Stimulated activated naive CD8-positive, alpha-beta T cell treated with anti-CD3 and anti-CD28 coated beads, Interleukin-15, amount 100 ng/mL, for 72 hours (primary cell): ENCODE measurements at regions not wholly inside any gene's neighbourhood (a gene's known extent, or its start where the extent isn't known, plus 50 kb on each side); places are given as distances from the start of the nearest gene placed in this dataset.
"Not testable (repeated sequence)": the region's sequence is repeated elsewhere in the genome, so short reads cannot be mapped to it uniquely, and the experiment has no call there.

ENCODE experiments used
- ATAC-seq: fragments of 150-1000 bp; cut with Tn5 transposase; 2 replicates; pipeline ENCODE4 v1.10.0; 2021; ENCODE audit warnings: mild to moderate bottlenecking, moderate library complexity
- DNase-seq, 2 donors: peaks; one replicate each; pipeline ENCODE4 v3.0.0; 2021 to 2022
- H3K27ac Mint-ChIP-seq, 2 donors: one replicate each; pipeline ENCODE4 v1.8.0; 2022; ENCODE audit warnings: mild to moderate bottlenecking in 2 of 2, mixed read lengths in 2 of 2, moderate library complexity in 2 of 2
- H3K27me3 Mint-ChIP-seq: one replicate; pipeline ENCODE4 v1.8.0; 2022; ENCODE audit warnings: mixed read lengths
- H3K4me1 Mint-ChIP-seq: one replicate; pipeline ENCODE4 v1.8.0; 2022; ENCODE audit warnings: mild to moderate bottlenecking, mixed read lengths
- H3K4me3 Mint-ChIP-seq, 2 donors: one replicate each; pipeline ENCODE4 v1.8.0; 2022; ENCODE audit warnings: mild to moderate bottlenecking in 2 of 2, mixed read lengths in 2 of 2, moderate library complexity in 1 of 2
- H3K9me3 Mint-ChIP-seq, 2 donors: one replicate each; pipeline ENCODE4 v1.8.0; 2022; ENCODE audit warnings: mixed read lengths in 2 of 2

DNA sequence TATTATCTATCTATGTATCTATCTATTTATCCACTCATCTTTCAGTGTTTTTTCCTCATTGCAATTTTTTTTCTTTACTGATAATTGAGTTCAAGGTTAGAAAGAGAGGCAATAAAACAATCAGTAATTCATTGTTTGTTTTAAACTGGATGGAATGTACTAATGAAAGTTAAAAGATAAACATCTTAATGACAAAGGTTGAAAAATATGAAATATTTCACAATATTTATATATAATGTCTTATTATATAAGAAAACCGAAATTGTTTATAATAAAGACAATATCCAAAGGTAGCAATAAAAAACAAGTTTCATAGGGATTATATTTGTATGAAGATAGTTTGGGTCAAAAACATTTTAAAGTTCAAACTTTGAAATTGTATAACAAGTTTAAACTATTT, 1015.5 kb upstream of the MIR17HG start:
- no peaks in the 10 kb centered on the region for H3K27me3 Mint-ChIP-seq
- no peak overlapping the region for H3K27ac Mint-ChIP-seq
- no peak overlapping the region for H3K4me3 Mint-ChIP-seq
- DNase-seq (no peak), ATAC-seq (no peak)
- no peaks in the 10 kb centered on the region for H3K4me1 Mint-ChIP-seq
- no peaks in the 10 kb centered on the region for H3K9me3 Mint-ChIP-seq

DNA sequence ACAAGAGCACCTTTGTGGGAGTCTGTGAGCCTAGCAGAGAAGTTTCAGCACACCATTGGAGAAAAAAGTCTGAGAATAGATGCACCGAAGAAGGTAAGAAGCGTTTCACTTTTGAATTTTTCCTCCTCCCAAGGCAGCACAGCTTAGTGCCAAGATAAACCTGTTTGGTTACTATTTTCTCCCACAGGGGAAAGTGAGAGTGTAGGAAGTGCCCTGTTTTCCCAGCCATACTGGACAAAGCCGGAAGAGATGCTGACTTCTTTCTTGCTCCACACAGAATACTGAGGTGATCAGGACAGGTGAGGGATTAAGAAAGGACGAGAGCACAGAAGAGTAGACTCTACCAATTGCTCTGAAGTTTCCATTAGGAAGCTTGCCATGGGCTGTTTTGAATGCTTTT, 1011.0 kb upstream of the MIR17HG start:
- no peaks in the 10 kb centered on the region for H3K4me1 Mint-ChIP-seq
- no peak overlapping the region for H3K27ac Mint-ChIP-seq
- peaks cover 10 to 15% of the 10 kb centered on the region in 2 donors for H3K9me3 Mint-ChIP-seq
- no peak for ATAC-seq
- no peaks in the 10 kb centered on the region for H3K27me3 Mint-ChIP-seq
- no peak for DNase-seq
- no peak overlapping the region for H3K4me3 Mint-ChIP-seq

DNA sequence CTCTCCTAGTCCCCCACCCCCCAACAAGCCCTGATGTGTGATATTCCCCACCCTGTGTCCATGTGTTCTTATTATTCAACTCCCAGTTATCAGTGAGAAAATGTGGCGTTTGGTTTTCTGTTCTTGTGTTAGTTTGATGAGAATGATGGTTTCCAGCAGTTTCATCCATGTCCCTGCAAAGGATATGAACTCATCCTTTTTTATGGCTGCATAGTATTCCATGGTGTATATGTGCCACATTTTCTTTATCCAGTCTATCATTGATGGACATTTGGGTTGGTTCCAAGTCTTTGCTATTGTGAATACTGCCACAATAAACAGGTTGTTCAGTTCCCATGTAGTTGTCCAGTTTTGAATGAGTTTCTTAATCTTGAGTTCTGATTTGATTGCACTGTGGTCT, 1006.1 kb upstream of the MIR17HG start:
- H3K4me1 Mint-ChIP-seq, H3K27ac Mint-ChIP-seq, ATAC-seq, H3K4me3 Mint-ChIP-seq, DNase-seq, H3K27me3 Mint-ChIP-seq: not testable (repeated sequence)
- H3K9me3 Mint-ChIP-seq: peaks cover 15 to 22% of the 10 kb centered on the region in 2 donors

DNA sequence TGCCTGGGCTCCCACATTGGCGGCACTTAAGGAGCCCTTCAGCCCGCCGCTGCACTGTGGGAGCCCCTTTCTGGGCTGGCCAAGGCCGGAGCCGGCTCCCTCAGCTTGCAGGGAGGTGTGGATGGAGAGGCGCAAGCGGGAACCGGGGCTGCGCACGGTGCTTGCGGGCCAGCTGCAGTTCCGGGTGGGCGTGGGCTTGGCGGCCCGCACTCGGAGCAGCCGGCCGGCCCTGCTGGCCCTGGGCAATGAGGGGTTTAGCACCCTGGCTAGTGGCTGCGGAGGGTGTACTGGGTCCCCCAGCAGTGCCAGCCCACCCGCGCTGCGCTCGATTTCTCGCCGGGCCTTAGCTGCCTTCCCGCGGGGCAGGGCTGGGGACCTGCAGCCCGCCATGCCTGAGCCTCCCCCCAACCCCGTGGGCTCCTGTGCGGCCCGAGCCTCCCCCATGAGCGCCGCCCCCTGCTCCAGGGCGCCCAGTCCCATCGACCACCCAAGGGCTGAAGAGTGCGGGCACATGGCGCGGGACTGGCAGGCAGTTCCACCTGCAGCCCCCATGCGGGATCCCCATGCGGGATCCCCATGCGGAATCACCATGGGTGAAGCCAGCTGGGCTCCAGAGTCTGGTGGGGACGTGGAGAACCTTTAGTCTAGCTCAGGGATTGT, 998.9 kb upstream of the MIR17HG start:
- H3K4me3 Mint-ChIP-seq, ATAC-seq, H3K27me3 Mint-ChIP-seq, H3K4me1 Mint-ChIP-seq, H3K27ac Mint-ChIP-seq, DNase-seq: not testable (repeated sequence)
- peaks cover 0 to 17% of the 10 kb centered on the region in 2 donors for H3K9me3 Mint-ChIP-seq

DNA sequence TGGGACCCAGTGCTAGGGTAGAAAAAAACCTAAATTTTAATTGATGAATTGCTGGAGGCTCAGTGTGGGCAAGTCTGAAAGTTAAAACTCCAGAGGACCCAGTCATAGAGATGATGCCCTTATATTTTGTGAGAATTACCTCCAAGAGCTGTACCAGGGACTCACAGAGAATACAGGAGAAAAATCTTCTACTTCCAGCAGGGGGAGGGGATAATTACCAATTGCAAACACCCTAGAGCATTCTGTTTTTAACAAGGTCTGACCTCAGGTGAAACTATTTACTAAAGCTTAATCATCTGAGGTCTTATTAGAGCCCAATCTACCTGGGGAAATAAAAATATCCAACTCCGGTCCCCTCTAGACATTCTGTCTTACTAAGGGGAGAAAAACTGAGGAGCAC, 994.7 kb upstream of the MIR17HG start:
- H3K4me3 Mint-ChIP-seq: no peak overlapping the region
- no peak overlapping the region for H3K27ac Mint-ChIP-seq
- no peaks in the 10 kb centered on the region for H3K27me3 Mint-ChIP-seq
- DNase-seq (no peak), ATAC-seq (no peak)
- peaks cover 0 to 18% of the 10 kb centered on the region in 2 donors for H3K9me3 Mint-ChIP-seq
- no peaks in the 10 kb centered on the region for H3K4me1 Mint-ChIP-seq

DNA sequence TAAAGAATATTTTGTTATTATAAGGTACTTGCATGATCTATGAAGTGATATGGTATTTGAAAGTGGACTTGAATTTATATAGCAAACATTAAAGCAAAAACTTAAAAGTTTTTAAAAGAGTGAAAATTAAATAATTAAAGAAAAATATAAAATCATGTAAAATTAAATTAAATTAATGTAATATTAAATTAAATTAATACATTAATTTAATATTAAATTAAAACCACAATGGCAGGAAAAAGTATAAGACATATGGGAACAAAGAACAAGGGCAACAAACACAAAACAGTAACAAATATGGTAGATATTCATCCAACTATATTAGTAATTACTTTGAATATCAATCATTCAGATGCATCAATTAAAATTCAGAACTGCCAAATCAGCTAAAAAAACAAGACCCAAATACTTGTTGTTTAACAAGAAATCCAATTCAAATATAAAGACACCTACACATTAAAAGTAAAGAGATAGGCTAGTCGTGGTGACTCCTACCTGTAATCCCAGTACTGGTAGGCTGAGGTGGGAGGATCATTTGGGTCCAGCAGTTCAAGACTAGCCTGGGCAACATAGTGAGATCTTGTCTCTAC, 992.2 kb upstream of the MIR17HG start:
- Mint-ChIP-seq H3K4me1 (no peaks in the 10 kb centered on the region), H3K4me3 (no peak overlapping the region), H3K9me3 (peaks cover 0 to 7% of the 10 kb centered on the region in 2 donors), H3K27me3 (no peaks in the 10 kb centered on the region), H3K27ac (no peak overlapping the region)
- DNase-seq (no peak), ATAC-seq (no peak)

DNA sequence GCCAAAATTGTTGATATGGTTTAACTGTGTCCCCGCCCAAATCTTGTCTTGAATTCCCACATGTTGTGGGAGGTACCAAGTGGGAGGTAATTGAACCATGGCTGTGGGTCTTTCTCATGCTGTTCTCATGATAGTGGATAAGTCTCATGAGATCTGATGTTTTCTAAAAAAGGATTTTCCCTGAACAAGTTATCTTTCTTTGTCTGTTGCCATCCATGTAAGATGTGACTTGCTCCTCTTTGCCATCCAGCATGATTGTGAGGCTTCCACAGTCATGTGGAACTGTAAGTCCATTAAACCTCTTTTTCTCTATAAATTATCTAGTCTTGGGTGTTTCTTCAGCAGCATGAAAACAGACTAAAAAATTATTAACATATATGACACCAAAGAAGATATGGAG, 986.7 kb upstream of the MIR17HG start:
- no peak for DNase-seq
- no peak overlapping the region for H3K4me3 Mint-ChIP-seq
- H3K27ac Mint-ChIP-seq: no peak overlapping the region
- no peaks in the 10 kb centered on the region for H3K27me3 Mint-ChIP-seq
- H3K9me3 Mint-ChIP-seq: peaks cover 0 to 14% of the 10 kb centered on the region in 2 donors
- no peaks in the 10 kb centered on the region for H3K4me1 Mint-ChIP-seq
- ATAC-seq: no peak

DNA sequence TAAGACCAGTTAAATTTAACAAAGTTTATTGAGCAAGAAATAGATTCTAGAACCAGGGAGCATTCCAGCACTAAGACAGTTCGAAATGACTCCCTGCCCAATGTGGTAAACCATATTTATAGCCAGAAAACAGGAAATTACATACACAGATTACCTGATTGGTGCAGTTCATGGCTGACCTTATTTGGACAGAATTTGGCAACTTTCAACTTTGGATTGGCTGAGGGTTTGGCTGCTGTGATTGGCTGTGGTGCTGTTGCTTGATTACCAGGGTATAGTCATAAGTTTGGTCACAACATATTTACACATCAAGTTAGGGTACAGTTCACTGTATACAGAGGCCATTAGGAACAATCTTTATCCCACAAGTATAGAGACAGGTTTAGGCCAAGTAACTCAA, 984.8 kb upstream of the MIR17HG start:
- no peaks in the 10 kb centered on the region for H3K4me1 Mint-ChIP-seq
- DNase-seq: no peak
- peaks cover 0 to 14% of the 10 kb centered on the region in 2 donors for H3K9me3 Mint-ChIP-seq
- no peak overlapping the region for H3K4me3 Mint-ChIP-seq
- no peak overlapping the region for H3K27ac Mint-ChIP-seq
- ATAC-seq: no peak
- no peaks in the 10 kb centered on the region for H3K27me3 Mint-ChIP-seq

DNA sequence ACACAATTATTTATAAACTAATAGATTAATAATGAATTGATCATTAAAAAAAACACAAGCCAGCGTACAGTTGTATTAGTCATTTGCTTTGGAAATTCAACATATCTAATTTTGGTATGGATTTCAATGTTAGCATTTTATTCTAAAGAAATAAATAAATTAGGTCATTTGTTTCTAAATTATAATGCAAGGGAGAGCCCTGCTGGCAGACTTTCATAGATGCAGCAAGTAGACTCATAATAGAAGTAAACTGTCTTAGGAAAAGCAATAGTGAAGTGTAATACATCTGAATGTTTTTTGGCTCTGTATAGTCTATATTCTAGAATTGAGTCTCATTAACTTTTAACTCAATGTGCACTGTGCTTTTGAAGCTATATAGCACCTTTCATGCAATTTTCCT, 982.4 kb upstream of the MIR17HG start:
- no peaks in the 10 kb centered on the region for H3K27me3 Mint-ChIP-seq
- no peak for DNase-seq
- no peaks in the 10 kb centered on the region for H3K4me1 Mint-ChIP-seq
- no peak overlapping the region for H3K27ac Mint-ChIP-seq
- no peak for ATAC-seq
- peaks cover 0 to 17% of the 10 kb centered on the region in 2 donors for H3K9me3 Mint-ChIP-seq
- no peak overlapping the region for H3K4me3 Mint-ChIP-seq

DNA sequence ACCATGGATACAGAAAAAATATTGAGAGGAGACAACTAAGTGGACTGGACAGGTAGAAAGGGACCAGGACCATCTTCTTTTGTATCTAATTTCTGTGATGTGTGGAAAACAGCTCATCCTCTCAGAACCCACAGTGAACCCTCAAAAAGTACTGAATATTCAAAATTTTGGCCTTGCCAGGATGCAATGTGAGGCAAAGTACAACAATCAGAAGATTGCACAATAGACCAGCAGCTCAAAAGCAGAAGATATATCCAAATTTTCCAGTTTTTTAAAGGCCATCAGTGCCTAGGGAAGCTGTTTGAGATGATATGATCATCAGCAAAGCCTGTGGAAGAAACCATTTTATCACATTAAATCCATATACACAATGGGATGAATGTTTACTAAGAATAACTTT, 973.3 kb upstream of the MIR17HG start:
- no peak overlapping the region for H3K27ac Mint-ChIP-seq
- no peak for DNase-seq
- H3K4me3 Mint-ChIP-seq: no peak overlapping the region
- no peaks in the 10 kb centered on the region for H3K4me1 Mint-ChIP-seq
- peaks cover 6 to 7% of the 10 kb centered on the region in 2 donors for H3K9me3 Mint-ChIP-seq
- ATAC-seq: no peak
- H3K27me3 Mint-ChIP-seq: no peaks in the 10 kb centered on the region

DNA sequence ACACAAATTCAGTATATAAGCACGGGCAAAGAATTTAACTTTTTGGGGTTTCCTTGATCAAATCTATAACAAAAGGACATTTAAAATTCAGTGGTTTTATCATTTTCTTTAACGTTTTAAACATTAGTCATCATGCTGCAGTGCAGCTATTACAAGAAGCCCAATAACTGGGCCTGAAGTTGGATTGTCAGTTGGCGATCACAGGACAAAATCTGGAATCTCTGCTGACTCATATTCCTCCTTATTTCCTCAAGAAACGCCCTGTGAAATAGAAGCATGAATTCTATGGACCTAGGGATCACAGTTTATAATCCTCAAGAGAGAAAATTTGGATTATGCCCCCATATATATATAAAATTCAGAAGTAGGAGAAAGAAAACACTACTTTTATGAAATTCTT, 971.6 kb upstream of the MIR17HG start:
- Mint-ChIP-seq H3K27ac (no peak overlapping the region), H3K27me3 (no peaks in the 10 kb centered on the region), H3K9me3 (peaks cover 0 to 7% of the 10 kb centered on the region in 2 donors), H3K4me1 (no peaks in the 10 kb centered on the region), H3K4me3 (no peak overlapping the region)
- DNase-seq (no peak), ATAC-seq (no peak)

DNA sequence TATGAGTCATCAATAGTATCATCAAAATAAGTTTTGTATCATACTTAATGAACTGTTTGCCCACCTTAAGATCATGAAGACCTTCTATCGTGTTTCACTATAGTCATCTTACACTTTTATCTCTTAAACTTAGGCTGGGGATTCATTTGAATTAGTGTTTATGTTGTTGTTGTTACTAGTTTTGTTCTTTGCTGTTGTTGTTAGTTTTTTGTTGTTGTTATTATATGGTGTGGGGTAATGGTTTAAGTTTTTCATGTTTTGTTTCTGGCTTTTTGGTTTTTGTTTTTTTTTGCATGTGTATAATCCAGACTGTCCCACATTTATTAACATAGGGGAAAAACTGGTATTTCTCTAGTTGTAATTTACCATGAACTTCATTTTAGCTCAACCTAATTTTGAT, 965.1 kb upstream of the MIR17HG start:
- Mint-ChIP-seq H3K4me3 (no peak overlapping the region), H3K27ac (no peak overlapping the region), H3K9me3 (peaks cover 3 to 6% of the 10 kb centered on the region in 2 donors), H3K27me3 (no peaks in the 10 kb centered on the region), H3K4me1 (no peaks in the 10 kb centered on the region)
- ATAC-seq (no peak), DNase-seq (no peak)

DNA sequence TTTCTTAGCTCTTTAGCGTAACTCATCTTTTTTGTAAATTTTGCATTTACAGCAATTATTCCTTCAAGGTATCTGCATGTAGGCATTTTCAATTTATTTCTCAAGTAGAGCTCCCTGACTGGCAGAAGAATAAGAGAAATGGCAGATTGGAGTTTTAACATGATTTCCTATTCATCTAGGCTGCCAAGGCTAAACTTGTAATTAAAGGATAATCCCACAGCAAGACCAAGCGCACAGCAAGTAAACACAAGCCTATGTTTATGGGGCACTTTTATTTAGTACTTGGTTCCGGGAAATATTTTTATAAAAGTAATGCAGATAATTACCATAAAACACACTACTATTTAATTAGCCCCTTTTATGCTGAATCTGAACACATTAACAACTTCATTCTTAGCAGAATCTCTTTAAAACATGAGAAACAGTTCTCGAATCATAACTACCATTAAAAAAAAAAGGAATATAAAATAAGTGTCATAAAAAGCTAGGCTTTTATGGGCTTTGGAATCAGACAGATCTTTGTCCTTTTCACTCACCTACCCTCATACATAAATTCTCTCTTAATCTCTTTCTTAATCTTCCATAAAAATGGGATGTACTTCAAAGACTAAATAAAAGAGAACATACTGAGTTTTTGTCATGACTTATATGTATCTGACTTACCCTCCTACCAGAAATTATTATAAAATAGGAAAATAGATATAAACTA, 961.6 kb upstream of the MIR17HG start:
- Mint-ChIP-seq H3K4me3 (no peak overlapping the region), H3K27ac (no peak overlapping the region), H3K4me1 (no peaks in the 10 kb centered on the region), H3K27me3 (no peaks in the 10 kb centered on the region), H3K9me3 (peaks cover 2 to 26% of the 10 kb centered on the region in 2 donors)
- no peak for DNase-seq
- no peak for ATAC-seq

DNA sequence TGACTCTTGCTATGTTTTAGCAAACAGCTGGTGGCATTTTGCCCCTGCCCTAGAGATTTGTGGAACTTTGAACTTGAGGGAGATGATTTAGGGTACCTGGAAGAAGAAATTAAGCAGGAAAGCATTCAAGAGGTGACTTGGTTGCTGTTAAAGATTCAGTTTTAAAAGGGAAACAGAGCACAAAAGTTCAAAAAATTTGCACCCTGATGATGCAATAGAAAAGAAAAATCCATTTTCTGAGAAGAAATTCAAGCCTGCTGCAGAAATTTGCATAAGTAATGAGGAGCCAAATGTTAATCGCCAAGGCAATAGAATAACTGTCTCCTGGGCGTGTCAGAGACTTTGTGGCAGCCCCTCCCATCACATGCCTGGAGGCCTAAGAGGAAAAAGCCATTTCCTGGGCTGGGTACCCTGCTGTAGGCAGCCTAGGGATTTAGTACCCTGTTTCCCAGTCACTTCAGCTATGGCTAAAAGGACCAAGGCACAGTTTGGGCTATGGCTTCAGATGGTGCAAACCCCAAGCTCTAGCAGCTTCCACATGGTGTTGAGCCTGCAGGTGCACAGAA, 958.5 kb upstream of the MIR17HG start:
- ATAC-seq (no peak), DNase-seq (no peak)
- no peaks in the 10 kb centered on the region for H3K4me1 Mint-ChIP-seq
- H3K4me3 Mint-ChIP-seq: no peak overlapping the region
- no peaks in the 10 kb centered on the region for H3K27me3 Mint-ChIP-seq
- no peak overlapping the region for H3K27ac Mint-ChIP-seq
- H3K9me3 Mint-ChIP-seq: peaks cover 7 to 34% of the 10 kb centered on the region in 2 donors

DNA sequence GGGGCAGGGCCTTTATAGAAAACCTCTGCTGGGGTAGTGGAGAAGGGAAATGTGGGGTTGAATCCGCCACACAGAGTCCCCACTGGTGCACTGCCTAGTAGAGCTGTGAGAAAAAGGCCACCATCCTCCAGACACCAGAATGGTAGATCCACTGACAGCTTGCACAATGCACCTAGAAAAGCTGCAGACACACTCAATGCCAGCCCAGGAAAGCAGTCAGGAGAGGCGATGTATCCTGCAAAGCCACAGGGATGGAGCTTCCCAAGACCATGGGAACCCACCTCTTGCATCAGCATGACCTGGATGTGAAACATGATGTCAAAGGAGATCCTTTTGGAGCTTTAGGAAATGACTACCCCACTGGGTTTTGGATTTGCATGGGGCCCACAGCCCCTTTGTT, 958.0 kb upstream of the MIR17HG start:
- peaks cover 7 to 34% of the 10 kb centered on the region in 2 donors for H3K9me3 Mint-ChIP-seq
- no peaks in the 10 kb centered on the region for H3K27me3 Mint-ChIP-seq
- no peak for DNase-seq
- no peak overlapping the region for H3K4me3 Mint-ChIP-seq
- ATAC-seq: no peak
- H3K27ac Mint-ChIP-seq: no peak overlapping the region
- H3K4me1 Mint-ChIP-seq: no peaks in the 10 kb centered on the region

DNA sequence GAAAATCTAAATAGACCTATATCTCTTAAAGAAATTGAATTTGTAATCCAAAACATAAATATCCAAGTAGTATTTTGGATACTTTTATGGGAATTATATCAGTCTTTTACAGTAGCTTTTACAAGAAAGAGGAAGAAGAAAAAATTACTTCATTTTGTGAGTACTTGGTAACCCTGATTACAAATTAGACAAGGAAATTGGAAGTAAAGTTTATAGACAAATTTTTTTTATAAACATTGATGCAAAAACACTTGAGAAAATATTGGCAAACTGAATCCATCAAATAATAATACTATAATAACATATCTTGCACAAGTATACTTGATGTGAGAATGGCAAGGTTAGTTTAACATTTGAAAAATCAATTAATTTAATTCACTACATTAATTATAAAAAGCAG, 954.1 kb upstream of the MIR17HG start:
- Mint-ChIP-seq H3K27ac (no peak overlapping the region), H3K27me3 (no peaks in the 10 kb centered on the region), H3K4me1 (no peaks in the 10 kb centered on the region), H3K4me3 (no peak overlapping the region), H3K9me3 (peaks cover 7 to 26% of the 10 kb centered on the region in 2 donors)
- ATAC-seq (no peak), DNase-seq (no peak)
